Retinal pigment epithelial cell (primary cell): ENCODE measurements at regions not wholly inside any gene's neighbourhood (a gene's known extent, or its start where the extent isn't known, plus 50 kb on each side); places are given as distances from the start of the nearest gene placed in this dataset.

Source experiments
- DNase-seq: peaks from one replicate; pipeline ENCODE4 v3.0.0-alpha.2; 2010; ENCODE audit warnings: low read depth
- H3K4me3 ChIP-seq: 2 replicates; pipeline ENCODE4 v1.5.1; 2011; ENCODE audit warnings: mild to moderate bottlenecking, low read length, control low read depth, moderate library complexity
- TF ChIP-seq, protein P1 (sequence below): conservative IDR thresholded peaks from 2 replicates; pipeline ENCODE4 v1.5.1; 2011; ENCODE audit warnings: low read depth, low read length, control low read depth, inconsistent platforms

DNA sequence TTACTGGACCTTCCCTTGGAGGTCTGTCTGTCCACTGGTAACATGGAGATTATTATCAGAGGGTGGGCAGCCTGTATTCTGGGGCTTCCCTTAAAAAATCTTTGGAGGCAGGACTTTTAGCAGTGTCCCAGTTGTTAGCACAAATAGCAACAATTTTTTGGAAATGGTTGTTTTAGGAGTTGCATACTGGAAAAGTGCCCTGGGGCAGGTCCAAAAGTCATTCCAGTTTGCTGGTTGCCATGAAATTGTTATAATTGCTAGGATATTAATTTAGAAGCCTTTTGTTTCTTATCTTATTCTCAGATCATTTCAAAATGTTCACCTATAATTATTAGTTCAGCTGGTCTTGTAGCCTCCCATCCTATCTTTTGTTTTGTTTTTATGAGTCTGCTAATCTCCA, 71.0 kb downstream of the PTGS2 start:
- no peak overlapping the region for H3K4me3 ChIP-seq
- DNase-seq = no peak
- TF ChIP-seq, protein P1, sequence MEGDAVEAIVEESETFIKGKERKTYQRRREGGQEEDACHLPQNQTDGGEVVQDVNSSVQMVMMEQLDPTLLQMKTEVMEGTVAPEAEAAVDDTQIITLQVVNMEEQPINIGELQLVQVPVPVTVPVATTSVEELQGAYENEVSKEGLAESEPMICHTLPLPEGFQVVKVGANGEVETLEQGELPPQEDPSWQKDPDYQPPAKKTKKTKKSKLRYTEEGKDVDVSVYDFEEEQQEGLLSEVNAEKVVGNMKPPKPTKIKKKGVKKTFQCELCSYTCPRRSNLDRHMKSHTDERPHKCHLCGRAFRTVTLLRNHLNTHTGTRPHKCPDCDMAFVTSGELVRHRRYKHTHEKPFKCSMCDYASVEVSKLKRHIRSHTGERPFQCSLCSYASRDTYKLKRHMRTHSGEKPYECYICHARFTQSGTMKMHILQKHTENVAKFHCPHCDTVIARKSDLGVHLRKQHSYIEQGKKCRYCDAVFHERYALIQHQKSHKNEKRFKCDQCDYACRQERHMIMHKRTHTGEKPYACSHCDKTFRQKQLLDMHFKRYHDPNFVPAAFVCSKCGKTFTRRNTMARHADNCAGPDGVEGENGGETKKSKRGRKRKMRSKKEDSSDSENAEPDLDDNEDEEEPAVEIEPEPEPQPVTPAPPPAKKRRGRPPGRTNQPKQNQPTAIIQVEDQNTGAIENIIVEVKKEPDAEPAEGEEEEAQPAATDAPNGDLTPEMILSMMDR = no peak

DNA sequence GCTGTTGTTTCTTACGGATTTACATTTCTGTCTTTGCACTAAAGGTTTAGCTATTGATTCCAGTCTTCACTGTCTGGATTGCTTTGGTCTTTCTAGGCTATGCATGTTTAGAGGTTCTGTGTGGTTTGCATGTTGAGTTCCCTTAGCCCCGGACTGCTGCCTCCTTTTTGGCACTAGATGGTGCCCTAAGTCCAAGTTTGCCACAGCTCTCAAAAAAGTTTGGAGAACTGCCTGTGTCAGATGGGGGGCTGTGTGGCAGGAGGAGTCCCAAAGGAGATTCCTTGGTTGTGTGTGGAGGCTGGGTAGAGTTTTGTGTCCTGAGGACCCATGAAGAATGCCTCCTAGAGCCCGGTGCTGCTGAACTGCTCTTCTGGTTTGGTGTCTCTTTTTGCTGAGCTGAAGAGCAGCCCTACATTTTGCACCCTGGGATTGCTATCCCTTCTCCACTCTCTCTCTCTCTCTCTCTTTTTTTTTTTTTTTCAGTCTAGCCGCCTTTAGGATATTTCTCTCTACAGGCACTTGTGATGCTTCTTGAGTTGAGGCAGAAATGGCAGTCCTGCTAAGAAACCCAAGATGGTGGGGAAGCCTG, 74.4 kb downstream of the PTGS2 start:
- H3K4me3 ChIP-seq = no peak overlapping the region
- TF ChIP-seq, protein P1 = peak; percentile 67
- no peak for DNase-seq

DNA sequence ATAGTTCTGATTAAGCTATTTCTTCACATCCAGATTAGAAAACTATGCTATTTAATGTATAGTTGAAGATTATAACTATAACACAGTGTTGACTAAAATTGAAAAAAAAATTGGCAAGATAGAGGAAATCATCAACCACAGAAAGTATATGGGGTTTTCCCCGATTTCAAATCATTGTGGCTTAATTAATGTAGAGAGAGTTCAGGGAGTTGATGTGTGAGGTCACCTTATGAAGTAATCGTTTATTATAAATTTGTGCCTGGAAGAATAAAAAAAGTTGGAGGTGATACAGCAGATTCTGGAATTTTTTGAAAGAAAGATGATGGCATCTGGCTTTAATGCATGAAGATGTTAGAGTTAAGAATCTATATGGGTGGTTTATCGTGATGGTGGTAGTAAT, 84.3 kb downstream of the PTGS2 start:
- no peak overlapping the region for H3K4me3 ChIP-seq
- TF ChIP-seq, protein P1 = no peak
- no peak for DNase-seq

DNA sequence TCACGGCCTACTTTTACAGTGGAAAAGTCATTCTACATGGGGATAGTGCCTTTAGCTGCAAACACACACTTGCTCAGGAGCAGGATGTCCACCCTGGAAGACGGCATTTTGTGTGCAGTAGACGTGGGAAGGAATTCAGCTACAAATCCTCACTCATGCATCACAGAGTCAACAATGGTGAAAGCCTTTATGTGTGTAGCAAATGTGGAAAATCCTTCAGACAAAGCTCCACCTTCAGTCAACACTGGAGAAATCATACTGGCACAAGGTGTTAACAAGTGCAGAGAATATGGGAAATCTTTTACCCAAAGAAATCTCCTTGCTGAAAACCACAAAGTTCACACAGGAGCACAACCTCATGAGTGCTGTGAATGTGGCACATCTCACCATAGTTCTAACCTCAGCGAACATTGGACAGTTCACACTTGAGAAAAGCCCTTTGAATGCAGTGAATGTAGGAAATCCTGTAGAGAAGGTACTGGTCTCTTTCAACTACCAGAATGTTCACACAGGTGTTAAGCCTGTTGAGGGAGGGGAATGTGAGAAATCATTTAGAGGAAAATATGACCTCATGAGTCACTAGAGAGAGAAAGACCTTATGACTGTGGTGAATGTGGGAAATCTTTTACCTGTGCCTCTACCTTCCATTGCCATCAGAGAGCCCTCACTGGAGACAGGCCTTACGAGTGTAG, 101.8 kb downstream of the PTGS2 start:
- no peak overlapping the region for H3K4me3 ChIP-seq
- DNase-seq = no peak
- TF ChIP-seq, protein P1 = no peak

DNA sequence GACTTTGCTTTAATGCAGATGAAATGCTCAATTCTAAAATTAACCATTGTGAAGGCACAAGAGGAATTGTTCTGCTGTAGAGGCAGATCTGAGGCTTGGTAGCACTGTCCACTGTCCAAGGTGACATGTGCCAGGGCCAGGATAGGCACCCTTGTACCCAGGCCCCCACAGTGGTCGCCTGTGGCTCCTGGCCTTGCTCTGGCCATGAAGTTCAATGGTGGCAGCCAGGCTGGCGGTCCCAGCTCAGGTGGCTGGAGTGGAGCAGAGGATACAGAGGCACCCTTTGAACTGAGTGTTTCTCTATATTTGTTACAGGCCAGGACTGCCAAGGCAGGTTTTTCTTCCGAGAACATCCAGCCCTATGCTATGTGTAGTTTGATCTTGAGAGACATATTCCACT, 102.6 kb downstream of the PTGS2 start:
- no peak for DNase-seq
- TF ChIP-seq, protein P1 = no peak
- no peak overlapping the region for H3K4me3 ChIP-seq

DNA sequence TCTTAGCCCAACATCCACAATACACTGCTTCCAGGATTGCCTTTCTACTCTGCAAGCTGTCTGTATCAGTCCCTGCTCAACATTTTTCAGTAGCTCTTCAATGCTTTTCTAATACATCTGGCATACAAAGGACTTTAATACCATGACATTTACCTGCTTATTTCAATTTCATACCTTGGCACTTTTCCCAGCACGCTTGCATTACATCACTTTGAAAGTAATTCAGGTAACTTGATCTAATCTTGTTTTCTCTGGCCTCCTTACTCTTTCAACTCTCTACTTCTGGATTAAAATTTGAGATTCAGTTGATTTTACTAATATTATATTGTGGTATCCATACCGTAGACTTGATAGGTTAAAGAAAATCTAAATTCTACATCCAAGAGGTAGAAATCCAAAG, 103.0 kb downstream of the PTGS2 start:
- DNase-seq = no peak
- TF ChIP-seq, protein P1 = no peak
- no peak overlapping the region for H3K4me3 ChIP-seq

DNA sequence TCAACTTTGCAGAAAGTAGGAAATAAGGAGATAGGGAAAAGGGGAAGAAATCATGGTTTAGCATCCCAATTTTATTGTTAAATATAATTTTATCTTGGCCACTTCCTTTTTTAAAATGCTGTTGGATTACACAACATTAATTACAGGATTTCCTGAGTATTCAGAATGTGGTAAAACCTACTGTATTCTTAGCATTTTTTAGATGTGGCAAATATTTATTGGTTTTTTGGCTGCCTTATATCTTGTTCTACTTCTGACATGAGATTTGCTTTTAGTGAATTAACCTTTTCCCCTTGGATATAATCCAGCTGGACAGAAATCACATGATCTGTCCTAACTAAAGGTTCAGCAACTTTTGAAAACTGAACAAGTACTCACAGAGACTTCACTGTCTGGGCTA, 104.9 kb downstream of the PTGS2 start:
- peak; percentile 74 for DNase-seq
- H3K4me3 ChIP-seq = no peak overlapping the region
- TF ChIP-seq, protein P1 = no peak
